Uterus (tissue), 2 donors: ENCODE measurements at regions not wholly inside any gene's neighbourhood (a gene's known extent, or its start where the extent isn't known, plus 50 kb on each side); places are given as distances from the start of the nearest gene placed in this dataset.

ENCODE experiments used
- POLR2A ChIP-seq, 2 donors: fragments of 450-650 bp; IDR thresholded peaks; one replicate each; pipeline ENCODE4 v1.6.1; 2016; ENCODE audit warnings: antibody characterized with exemption in 2 of 2, mild to moderate bottlenecking in 1 of 2, moderate library complexity in 1 of 2
- TF ChIP-seq, protein P1 (sequence below), 4 experiments: fragments of 200-600 bp in 2 of 4; fragments of 450-650 bp in 2 of 4; sonication (generic) in 2 of 4; IDR thresholded peaks; one replicate each; pipeline ENCODE4 v1.5.1; 2016 to 2019; ENCODE audit warnings: antibody characterized with exemption in 4 of 4, mild to moderate bottlenecking in 2 of 4, moderate library complexity in 1 of 4

DNA sequence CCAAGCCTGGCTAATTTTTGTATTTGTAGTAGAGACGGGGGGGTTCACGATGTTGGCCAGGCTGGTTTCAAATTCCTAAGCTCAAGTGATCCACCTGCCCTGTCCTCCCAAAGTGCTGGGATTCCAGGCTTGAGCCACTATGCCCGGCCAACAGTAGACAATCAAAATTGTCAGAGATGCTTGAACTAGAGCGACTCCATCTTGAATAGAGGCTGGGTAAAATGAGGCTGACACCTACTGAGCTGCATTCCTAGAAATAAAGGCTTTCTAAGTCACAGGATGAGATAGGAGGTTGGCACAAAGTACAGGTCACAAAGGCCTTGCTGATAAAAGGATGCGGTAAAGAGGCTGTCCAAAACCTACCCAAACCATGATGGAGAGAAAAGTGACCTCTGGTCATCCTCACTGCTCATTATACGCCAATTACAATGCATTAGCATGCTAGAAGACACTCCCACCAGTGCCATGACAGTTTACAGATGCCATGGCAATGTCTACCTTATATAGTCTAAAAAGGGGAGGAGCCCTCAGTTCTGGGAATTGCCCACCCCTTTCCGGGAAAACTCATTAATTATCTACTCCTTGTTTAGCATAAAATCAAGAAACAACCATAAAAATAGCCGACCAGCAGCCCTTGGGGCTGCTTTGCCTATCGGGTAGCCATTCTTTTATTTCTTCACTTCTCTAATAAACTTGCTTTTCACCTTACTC is 134.5 kb downstream of the BAMBI start:
- TF ChIP-seq, protein P1, sequence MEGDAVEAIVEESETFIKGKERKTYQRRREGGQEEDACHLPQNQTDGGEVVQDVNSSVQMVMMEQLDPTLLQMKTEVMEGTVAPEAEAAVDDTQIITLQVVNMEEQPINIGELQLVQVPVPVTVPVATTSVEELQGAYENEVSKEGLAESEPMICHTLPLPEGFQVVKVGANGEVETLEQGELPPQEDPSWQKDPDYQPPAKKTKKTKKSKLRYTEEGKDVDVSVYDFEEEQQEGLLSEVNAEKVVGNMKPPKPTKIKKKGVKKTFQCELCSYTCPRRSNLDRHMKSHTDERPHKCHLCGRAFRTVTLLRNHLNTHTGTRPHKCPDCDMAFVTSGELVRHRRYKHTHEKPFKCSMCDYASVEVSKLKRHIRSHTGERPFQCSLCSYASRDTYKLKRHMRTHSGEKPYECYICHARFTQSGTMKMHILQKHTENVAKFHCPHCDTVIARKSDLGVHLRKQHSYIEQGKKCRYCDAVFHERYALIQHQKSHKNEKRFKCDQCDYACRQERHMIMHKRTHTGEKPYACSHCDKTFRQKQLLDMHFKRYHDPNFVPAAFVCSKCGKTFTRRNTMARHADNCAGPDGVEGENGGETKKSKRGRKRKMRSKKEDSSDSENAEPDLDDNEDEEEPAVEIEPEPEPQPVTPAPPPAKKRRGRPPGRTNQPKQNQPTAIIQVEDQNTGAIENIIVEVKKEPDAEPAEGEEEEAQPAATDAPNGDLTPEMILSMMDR (IDR thresholded peaks at IDR 0.05) = no peak
- TF ChIP-seq POLR2A (IDR thresholded peaks at IDR 0.05) = no peak
